NCI-H1105 treated with DMSO at 0.1 percent for 48 hours (cell line): ENCODE measurements at regions not wholly inside any gene's neighbourhood (a gene's known extent, or its start where the extent isn't known, plus 50 kb on each side); places are given as distances from the start of the nearest gene placed in this dataset.

Experiments
- DNase-seq: peaks from one replicate; lab custom pipeline; 2025; lab: John Stamatoyannopoulos, UW

GRCh38 chr5:52498607-52499006 lies 289.1 kb upstream of the ITGA1 start:
- peak; percentile 61 for DNase-seq

- peak; percentile 91 for DNase-seq
Measured at GRCh38 chr5:52502460-52502999, 285.2 kb upstream of the ITGA1 start.

GRCh38 chr5:52504584-52505240 lies 283.0 kb upstream of the ITGA1 start:
- peak; percentile 74 for DNase-seq

- DNase-seq, result no peak
Measured at GRCh38 chr5:52517667-52518066, 270.0 kb upstream of the ITGA1 start.

- DNase-seq, result peak; percentile 33
Measured at GRCh38 chr5:52520171-52520570, 267.5 kb upstream of the ITGA1 start.

- peak; percentile 79 for DNase-seq
Measured at GRCh38 chr5:52521236-52521635, 266.5 kb upstream of the ITGA1 start.

GRCh38 chr5:52523701-52524100 lies 264.0 kb upstream of the ITGA1 start:
- DNase-seq, result peak; percentile 86

GRCh38 chr5:52531105-52531504 lies 256.6 kb upstream of the ITGA1 start:
- no peak for DNase-seq

GRCh38 chr5:52543594-52543993 lies 244.1 kb upstream of the ITGA1 start:
- peak; percentile 56 for DNase-seq

- DNase-seq, result peak; percentile 65
Measured at GRCh38 chr5:52544738-52545137, 243.0 kb upstream of the ITGA1 start.

- peak; percentile 82 for DNase-seq
Measured at GRCh38 chr5:52554293-52554692, 233.4 kb upstream of the ITGA1 start.

- DNase-seq, result peak; percentile 90
Measured at GRCh38 chr5:52560366-52560765, 227.3 kb upstream of the ITGA1 start.

GRCh38 chr5:52562473-52562872 lies 225.2 kb upstream of the ITGA1 start:
- DNase-seq, result no peak

- no peak for DNase-seq
Measured at GRCh38 chr5:52564587-52564986, 223.1 kb upstream of the ITGA1 start.

GRCh38 chr5:52577546-52577945 lies 210.2 kb upstream of the ITGA1 start:
- DNase-seq, result no peak

GRCh38 chr5:52579391-52579790 lies 208.3 kb upstream of the ITGA1 start:
- DNase-seq, result peak; percentile 73

GRCh38 chr5:52580921-52581320 lies 206.8 kb upstream of the ITGA1 start:
- DNase-seq, result no peak

- DNase-seq, result no peak
Measured at GRCh38 chr5:52582313-52582712, 205.4 kb upstream of the ITGA1 start.

- no peak for DNase-seq
Measured at GRCh38 chr5:52587131-52587530, 200.6 kb upstream of the ITGA1 start.

GRCh38 chr5:52597625-52598024 lies 190.1 kb upstream of the ITGA1 start:
- DNase-seq, result no peak

GRCh38 chr5:52598968-52599367 lies 188.7 kb upstream of the ITGA1 start:
- DNase-seq, result peak; percentile 75

GRCh38 chr5:52603778-52604554 lies 183.8 kb upstream of the ITGA1 start:
- no peak for DNase-seq
